Kidney epithelial cell (primary cell): ENCODE measurements at regions not wholly inside any gene's neighbourhood (a gene's known extent, or its start where the extent isn't known, plus 50 kb on each side); places are given as distances from the start of the nearest gene placed in this dataset.

Experiments used
- DNase-seq: peaks from one replicate; pipeline ENCODE4 v3.0.0-alpha.2; 2010; ENCODE audit warnings: low read depth
- H3K27me3 ChIP-seq: 2 replicates; pipeline ENCODE4 v1.6.0; 2011; ENCODE audit warnings: low read length; ENCODE audit not compliant: control insufficient read depth, insufficient read depth
- H3K36me3 ChIP-seq: 2 replicates; pipeline ENCODE4 v1.5.1; 2011; ENCODE audit warnings: low read length; ENCODE audit not compliant: control insufficient read depth, insufficient read depth
- H3K4me3 ChIP-seq: 2 replicates; pipeline ENCODE4 v1.5.1; 2011; ENCODE audit warnings: low read depth, mild to moderate bottlenecking, control low read depth, low read length
- CTCF ChIP-seq: IDR thresholded peaks from 2 replicates; pipeline ENCODE4 v1.5.1; 2011; ENCODE audit warnings: mild to moderate bottlenecking, moderate library complexity, low read length, control low read depth, inconsistent platforms; ENCODE audit not compliant: insufficient read depth, poor library complexity, severe bottlenecking

DNA sequence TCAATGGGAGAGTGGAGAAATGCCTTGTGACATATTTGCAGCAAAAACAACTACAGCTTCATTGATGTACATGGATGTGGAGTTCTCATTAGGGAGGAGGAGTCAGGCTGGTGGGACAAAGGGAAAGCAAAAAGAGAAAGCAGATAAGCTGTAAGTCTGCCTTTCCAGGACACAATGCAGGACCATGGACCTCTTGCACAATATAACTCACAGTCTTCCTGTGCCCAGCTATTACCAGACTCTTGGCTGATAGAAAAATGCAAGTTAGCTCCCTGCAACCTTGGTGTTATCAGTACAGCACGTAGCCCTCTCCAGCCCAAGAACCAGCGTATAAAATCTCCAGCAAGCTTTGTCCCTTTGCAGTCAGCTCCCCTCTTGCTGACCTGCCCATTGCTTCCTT, 232.3 kb downstream of the NFATC2 start:
- no peaks in the 10 kb centered on the region for H3K36me3 ChIP-seq
- H3K4me3 ChIP-seq, result no peak overlapping the region
- TF ChIP-seq CTCF, result no peak
- DNase-seq, result no peak
- H3K27me3 ChIP-seq, result no peaks in the 10 kb centered on the region

DNA sequence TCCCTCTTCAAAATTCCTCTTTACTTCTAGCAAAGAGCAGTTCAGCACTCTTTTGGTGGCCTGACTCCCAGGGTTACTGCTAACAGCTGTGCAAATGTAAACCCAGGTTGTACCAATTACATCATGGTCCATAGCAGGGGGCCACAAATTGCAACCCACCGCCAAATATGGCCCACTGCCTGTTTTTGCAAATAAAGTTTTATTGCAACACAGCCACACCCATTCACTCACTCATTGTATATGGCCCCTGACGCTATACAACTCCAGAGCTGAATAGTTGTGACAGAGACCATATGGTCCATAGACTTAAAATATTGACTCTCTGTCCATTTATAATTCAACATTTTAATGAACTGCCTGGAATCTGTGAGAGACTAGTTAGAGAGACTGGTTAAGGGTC, 233.4 kb downstream of the NFATC2 start:
- no peak for TF ChIP-seq CTCF
- no peaks in the 10 kb centered on the region for H3K36me3 ChIP-seq
- H3K4me3 ChIP-seq, result no peak overlapping the region
- DNase-seq, result no peak
- no peaks in the 10 kb centered on the region for H3K27me3 ChIP-seq

- Histone ChIP-seq H3K4me3 (no peak overlapping the region), H3K36me3 (no peaks in the 10 kb centered on the region), H3K27me3 (no peaks in the 10 kb centered on the region)
- peak; percentile 93 for TF ChIP-seq CTCF
- DNase-seq, result no peak
Measured at GRCh38 chr20:51306521-51307358, 235.8 kb downstream of the NFATC2 start.

DNA sequence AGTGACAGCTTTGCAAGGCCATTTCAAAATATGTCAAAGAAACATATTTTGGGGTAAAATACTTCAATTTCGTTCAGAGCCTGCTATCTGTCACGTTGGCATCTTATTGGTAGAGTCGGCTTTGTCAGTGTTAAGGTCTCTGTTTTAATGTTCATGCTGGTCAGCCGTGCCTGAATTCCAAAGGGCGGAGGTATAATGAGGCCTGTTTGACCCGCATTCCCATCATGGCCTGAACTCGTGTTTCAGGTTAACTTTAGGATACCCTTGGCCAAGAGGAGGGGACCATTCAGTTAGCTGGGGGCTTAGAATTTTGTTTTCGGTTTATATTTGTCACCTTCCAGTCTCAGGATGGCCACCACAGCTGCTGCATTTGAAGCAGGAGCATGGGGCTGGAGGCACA, 236.4 kb downstream of the NFATC2 start:
- Histone ChIP-seq H3K27me3 (no peaks in the 10 kb centered on the region), H3K36me3 (no peaks in the 10 kb centered on the region), H3K4me3 (no peak overlapping the region)
- DNase-seq, result no peak
- no peak for TF ChIP-seq CTCF

DNA sequence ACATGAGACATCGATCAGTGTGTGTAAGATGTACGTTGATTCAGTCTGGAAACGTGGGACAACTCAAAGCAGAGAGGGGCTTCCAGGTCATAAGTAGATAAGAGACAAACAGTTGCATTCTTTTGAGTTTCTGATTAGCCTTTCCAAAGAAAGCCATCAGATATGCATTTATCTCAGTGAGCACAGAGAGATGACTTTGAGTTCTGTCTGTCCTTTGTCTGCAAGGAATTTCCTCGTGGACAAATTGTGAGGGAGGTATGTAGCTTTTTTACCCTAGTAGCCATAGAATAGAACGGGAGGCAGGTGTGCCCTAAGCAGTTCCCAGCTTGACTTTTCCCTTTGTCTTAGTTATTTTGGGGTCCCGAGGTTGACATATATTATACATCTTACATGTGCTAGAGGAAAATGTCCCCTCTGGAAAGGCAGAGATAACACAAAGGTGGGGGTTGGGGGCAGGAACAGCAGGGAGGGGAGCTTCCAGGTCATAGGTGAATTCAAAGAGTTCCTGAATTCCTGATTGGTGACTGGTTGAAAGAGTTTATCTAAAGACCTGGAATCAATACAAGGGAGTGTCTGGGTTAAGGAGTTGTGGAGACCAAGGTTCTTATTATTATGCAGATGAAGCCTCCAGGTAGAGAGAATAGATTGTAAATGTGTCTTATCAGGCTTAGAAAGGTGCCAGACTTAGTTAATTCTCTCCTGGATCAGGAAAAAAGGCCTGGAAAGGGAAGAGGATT, 237.0 kb downstream of the NFATC2 start:
- H3K27me3 ChIP-seq, result no peaks in the 10 kb centered on the region
- no peak for DNase-seq
- TF ChIP-seq CTCF, result no peak
- H3K4me3 ChIP-seq, result no peak overlapping the region
- no peaks in the 10 kb centered on the region for H3K36me3 ChIP-seq
